22Rv1 (cell line): ENCODE measurements at regions not wholly inside any gene's neighbourhood (a gene's known extent, or its start where the extent isn't known, plus 50 kb on each side); places are given as distances from the start of the nearest gene placed in this dataset.

ENCODE experiments used
- CTCF ChIP-seq: fragments of 450-650 bp; IDR thresholded peaks from 2 replicates; pipeline ENCODE4 v1.5.1; 2017; ENCODE audit warnings: mild to moderate bottlenecking
- ZFX ChIP-seq: fragments of 450-650 bp; IDR thresholded peaks from 2 replicates; pipeline ENCODE4 v1.6.1; 2017; ENCODE audit warnings: antibody characterized with exemption, borderline replicate concordance

- TF ChIP-seq CTCF = no peak
- TF ChIP-seq ZFX = no peak
Measured at GRCh38 chr20:12928358-12928754, 80.4 kb upstream of the SPTLC3 start.
